ENCODE measurements at regions not wholly inside any gene's neighbourhood (a gene's known extent, or its start where the extent isn't known, plus 50 kb on each side); places are given as distances from the start of the nearest gene placed in this dataset.
"Not testable (repeated sequence)": the region's sequence is repeated elsewhere in the genome, so short reads cannot be mapped to it uniquely, and the experiment has no call there.

GRCh38 chr6:44742201-44742600 is 354.7 kb downstream of the CDC5L start:
- no peak for DNase-seq (ENCODE audit: low read depth)

GRCh38 chr6:44742828-44743372 is 355.4 kb downstream of the CDC5L start:
- no peak for DNase-seq (ENCODE audit: low read depth)

- DNase-seq (ENCODE audit: low read depth) = not testable (repeated sequence)
These were observed 372.6 kb downstream of the CDC5L start for GRCh38 chr6:44760116-44760515.

- DNase-seq (ENCODE audit: low read depth) = no peak
These were observed 373.5 kb downstream of the CDC5L start for GRCh38 chr6:44761046-44761445.

- DNase-seq (ENCODE audit: low read depth) = no peak
These were observed 375.0 kb downstream of the CDC5L start for GRCh38 chr6:44762496-44762895.

DNA sequence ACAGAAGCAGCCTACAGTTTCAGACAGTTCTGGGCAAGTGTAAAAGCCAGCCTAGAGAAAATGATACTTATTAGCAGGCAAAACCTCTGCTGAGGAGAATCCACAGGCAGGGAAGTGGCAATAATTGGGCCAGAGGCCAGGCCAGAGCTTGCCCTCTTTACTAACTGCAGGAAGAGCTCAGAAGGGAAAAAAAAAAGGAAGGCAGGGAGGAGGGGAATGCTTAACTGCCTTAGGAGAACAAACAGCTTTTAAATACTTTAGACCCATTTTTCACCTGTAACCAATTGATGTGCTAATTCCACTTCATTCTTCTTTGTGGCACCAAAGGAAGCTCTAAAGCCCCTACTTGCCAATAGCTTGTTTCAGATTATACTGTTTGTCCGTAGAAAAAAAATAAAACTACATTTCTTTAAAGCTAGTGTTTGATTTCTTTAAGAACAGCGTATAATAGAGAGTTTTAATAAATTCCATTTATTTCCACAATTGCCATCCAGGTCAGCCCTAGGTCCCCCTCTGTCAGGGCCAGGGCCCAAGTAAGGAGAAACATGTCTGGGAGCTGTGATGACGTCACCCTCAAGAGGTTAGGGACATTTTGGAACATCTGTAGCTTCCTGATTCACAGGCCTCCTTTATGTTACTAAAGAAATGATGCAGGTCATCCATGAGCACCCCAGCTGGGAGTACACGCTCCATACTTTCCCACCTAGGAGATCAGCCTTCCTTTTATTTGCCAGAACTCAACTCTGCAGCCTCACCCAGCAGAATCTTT is 384.3 kb downstream of the CDC5L start:
- DNase-seq (ENCODE audit: low read depth) = no peak

DNA sequence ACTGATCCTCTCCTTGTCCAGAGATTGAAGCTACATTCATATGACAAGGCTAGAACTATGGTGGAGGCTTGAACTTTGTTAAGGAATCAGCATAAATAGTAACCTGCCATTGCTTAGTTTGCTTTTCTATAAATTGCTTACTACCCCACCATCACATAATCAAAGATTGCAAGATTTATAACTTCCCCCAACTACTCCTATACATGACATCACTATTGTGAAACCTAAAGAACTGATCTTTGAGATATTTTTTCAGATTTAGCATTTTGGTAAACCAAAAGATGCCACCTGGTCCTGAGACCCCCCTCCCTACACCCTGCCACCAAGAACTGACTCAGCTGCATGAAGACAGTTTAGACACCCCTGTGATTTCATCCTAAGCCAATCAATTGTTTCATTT is 385.3 kb downstream of the CDC5L start:
- no peak for DNase-seq (ENCODE audit: low read depth)

GRCh38 chr6:44775121-44775520 is 387.6 kb downstream of the CDC5L start:
- DNase-seq (ENCODE audit: low read depth) = no peak

DNA sequence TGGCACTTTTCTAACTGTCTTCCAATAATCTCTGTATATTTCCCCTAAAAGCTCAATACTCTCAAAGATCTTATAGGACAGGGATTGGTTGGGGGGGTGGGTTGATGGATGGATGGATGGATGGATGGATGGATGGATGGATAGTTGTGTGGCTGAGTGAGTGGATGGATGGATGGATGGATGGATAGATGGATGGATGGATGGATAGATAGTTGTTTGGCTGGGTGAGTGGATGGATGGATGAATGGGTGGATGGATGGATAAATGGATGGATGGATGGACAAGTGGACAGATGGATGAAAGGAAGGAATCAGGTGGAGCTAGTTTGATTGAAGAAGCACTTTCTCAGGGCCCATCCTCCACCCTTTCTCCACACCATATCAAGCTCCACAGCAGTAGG is 388.8 kb downstream of the CDC5L start:
- DNase-seq (ENCODE audit: low read depth) = no peak

GRCh38 chr6:44778513-44778912 is 391.0 kb downstream of the CDC5L start:
- no peak for DNase-seq (ENCODE audit: low read depth)

Data from activated gamma-delta T cell treated with anti-CD3 and anti-CD28 coated beads, Interleukin-2, amount 50 U/mL, for 16 hours (primary cell).